HG03457 (cell line): ENCODE measurements at regions not wholly inside any gene's neighbourhood (a gene's known extent, or its start where the extent isn't known, plus 50 kb on each side); places are given as distances from the start of the nearest gene placed in this dataset.
"Not testable (repeated sequence)": the region's sequence is repeated elsewhere in the genome, so short reads cannot be mapped to it uniquely, and the experiment has no call there.

ENCODE experiments used
- ATAC-seq: cut with Tn5 transposase; IDR thresholded peaks from one replicate; pipeline ENCODE4 v1.9.1; 2021; ENCODE audit warnings: moderate number of reproducible peaks; ENCODE audit not compliant: unreplicated experiment

DNA sequence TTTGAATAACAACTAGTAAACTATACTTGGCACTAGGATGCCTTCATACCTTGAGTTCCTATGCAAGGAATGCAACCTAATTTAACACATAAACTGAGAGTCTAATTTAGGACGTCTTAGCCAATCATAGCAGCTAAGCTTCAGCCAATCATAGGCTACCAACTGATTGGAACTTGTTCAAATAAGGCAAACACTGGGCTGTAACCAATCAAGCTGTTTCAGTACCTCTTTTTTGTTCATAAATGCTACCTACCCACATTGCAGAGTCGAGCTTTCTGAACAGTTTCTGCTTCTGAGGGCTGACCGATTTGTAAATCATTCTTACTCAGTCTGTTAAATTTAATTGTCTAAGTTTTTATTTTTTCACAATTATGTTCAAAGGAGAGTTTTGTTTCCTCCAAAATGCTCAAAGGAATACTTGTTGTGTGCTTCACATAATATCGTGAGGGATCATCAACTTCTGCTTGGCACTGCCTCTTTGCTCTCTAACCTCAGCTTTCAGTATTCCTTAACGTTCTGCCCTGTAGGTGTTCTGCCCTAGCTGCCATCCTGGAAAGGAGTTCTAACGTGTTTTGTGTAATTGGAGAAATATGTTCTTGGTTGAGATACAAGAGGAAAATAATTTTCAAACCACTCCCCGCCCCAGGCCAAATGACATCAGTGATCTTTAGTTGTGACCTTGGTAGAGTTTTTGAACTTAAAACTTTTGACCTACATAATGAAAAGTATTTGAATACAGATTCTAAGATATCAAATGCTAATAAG lies 380.4 kb upstream of the MIS18BP1 start:
- no peak for ATAC-seq

- no peak for ATAC-seq
Observed at GRCh38 chr14:45621731-45622130, 368.7 kb upstream of the MIS18BP1 start.

GRCh38 chr14:45619831-45620230 lies 366.8 kb upstream of the MIS18BP1 start:
- no peak for ATAC-seq

GRCh38 chr14:45610318-45610717 lies 357.3 kb upstream of the MIS18BP1 start:
- ATAC-seq = no peak

GRCh38 chr14:45587142-45587541 lies 334.1 kb upstream of the MIS18BP1 start:
- no peak for ATAC-seq

DNA sequence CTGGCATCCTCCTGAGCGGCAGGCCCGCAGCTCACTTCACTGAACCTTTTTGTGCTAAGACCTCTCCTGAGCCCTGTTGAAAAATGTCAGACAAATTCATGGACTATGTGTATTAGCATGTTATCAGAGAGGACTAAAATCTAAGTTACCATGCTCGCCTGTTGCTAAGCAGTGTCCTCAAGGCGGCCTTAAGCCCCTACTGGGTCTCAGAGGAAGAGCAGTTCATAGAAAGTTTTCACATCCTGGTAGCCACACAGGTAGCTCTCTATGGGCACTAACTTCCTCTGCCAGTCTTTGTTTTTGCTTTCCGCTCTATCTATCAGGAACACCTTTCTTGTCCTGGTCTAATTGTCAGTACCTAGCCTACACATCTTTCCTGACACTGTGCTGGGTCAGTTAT lies 306.6 kb upstream of the MIS18BP1 start:
- ATAC-seq = no peak

DNA sequence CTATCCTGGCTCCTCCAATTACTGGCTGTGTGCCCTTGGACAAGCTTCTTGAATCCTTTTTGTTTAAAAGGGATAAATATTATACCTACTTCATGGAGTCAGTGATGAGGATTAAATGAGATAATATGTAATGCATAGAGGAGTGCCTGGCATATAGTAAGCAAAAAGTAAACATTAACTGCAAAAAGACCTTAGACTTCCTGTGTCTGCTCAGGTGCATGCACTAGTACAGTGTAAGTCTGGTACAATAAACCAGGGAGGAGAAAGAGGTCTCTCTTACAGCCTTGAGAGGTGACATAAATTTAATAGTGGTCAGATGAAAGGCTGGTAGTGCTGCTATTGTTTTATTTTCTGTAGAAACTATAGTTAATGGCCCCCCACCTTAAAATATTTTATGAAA lies 305.2 kb upstream of the MIS18BP1 start:
- no peak for ATAC-seq

DNA sequence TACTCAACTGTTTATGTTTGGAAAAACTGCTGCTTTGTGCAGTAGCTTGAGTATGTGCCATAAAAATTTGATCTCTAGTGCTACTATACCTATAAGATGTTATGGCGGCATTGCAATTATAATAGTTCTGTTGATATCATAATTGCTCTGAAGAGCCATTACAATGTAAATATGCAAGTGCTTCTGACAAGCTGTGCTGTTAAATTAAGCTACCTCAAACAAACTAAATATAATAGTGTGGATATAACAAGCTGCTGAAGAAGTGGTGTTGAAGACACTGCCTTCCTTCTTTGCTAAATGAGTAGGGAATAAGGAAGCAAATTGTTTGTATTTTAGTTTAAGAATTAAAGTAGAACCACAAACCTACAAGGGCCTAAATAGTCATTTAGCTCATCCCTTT lies 301.0 kb upstream of the MIS18BP1 start:
- ATAC-seq = no peak

DNA sequence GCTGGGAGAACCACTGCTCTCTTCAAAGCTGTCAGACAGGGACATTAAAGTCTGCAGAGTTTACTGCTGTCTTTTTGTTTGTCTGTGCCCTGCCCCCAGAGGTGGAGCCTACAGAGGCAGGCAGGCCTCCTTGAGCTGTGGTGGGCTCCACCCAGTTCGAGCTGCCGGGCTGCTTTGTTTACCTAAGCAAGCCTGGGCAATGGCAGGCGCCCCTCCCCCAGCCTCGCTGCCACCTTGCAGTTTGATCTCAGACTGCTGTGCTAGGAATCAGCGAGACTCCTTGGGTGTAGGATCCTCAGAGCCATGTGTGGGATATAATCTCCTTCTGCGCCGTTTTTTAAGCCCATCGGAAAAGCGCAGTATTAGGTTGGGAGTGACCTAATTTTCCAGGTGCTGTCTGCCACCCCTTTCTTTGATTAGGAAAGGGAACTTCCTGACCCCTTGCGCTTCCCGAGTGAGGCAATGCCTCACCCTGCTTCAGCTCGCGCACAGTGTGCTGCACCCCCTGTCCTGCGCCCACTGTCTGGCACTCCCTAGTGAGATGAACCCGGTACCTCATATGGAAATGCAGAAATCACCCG lies 298.3 kb upstream of the MIS18BP1 start:
- not testable (repeated sequence) for ATAC-seq

- ATAC-seq = no peak
Observed at GRCh38 chr14:45531022-45531421, 278.0 kb upstream of the MIS18BP1 start.

DNA sequence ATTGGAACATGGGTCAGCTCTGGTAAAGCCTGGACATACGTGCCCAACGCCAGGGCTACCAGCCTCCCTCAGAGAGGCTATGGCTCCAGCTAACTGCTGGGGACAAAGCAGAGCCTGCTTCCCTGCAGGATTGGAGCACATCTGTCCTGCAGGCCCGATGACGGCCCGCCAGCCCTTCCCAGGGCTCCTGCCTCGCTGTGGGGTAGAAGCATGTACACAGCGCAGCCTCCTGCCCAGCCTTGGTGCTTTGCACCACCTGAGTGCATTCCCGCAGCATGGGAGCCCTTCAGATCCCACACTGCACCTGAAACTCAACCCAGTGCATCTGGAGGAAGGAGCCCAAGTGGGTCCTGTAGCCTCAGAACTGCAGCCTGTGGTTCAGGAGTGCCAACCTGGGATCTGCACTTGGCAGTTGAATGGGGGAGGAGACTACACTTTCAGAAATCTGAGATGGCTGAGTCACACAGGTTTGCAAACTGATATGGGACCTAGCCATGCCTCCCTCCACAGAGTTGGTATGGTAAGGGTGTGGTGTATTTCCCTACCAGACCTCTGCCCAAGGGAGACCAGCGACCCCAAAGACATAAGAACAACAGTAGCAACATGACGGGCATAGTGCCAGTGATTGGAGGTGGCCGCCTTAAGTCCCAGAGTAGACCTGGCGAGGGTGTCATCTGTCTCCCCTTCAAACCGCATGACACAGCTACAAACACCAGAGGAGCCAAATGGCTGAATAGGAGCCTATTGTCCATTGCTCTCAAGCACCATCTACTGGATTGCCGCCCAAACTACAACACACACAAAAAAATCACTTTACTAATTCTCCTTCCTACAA lies 273.9 kb upstream of the MIS18BP1 start:
- peak; percentile 77 for ATAC-seq

- no peak for ATAC-seq
Observed at GRCh38 chr14:45519766-45520165, 266.8 kb upstream of the MIS18BP1 start.

- no peak for ATAC-seq
Observed at GRCh38 chr14:45492876-45493275, 239.9 kb upstream of the MIS18BP1 start.

GRCh38 chr14:45491914-45492313 lies 238.9 kb upstream of the MIS18BP1 start:
- ATAC-seq = no peak

- ATAC-seq = no peak
Observed at GRCh38 chr14:45486599-45486998, 233.6 kb upstream of the MIS18BP1 start.

- ATAC-seq = no peak
Observed at GRCh38 chr14:45467023-45467422, 214.0 kb upstream of the MIS18BP1 start.

DNA sequence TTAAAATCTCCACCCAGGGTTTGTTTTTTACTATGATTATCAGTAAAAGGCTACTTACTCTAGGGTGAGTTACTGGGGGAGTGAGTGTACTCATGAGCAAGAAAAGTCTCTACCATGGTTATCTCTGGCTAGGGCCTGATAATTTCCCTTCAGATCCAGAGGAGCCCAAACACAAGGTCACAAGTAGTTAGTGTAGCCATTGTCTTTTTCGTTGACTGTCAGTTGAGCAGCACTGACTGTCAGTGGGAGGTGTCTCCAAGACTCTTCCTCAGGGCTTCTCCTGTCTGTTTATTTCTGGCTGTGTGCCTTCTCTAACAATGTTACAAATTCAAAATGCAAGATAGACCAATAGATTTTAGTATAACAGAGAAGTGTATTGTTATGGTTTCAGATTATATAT lies 181.2 kb upstream of the MIS18BP1 start:
- no peak for ATAC-seq

- no peak for ATAC-seq
Observed at GRCh38 chr14:45426685-45427282, 173.8 kb upstream of the MIS18BP1 start.

DNA sequence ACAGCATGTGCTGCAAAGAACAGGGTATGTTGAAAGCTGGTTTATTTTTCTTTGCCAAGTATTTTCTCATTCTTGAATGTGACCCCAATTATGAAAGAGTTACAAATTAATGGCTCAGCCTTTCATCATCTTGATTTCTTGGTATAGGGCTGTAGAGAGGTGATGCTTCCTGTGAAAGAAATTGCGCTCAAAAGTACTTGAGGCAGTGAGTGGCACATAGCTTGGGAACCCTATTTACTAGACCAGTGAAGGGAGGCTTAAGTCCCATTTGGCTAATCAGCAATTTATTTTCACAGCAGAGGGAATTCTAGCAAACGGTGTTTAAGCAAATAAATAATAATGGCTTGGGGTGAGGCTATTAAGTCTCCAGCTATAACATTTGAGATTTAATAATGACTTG lies 153.9 kb upstream of the MIS18BP1 start:
- no peak for ATAC-seq

- no peak for ATAC-seq
Observed at GRCh38 chr14:45400950-45401640, 148.1 kb upstream of the MIS18BP1 start.

- ATAC-seq = no peak
Observed at GRCh38 chr14:45400509-45400908, 147.5 kb upstream of the MIS18BP1 start.
